ENCODE measurements at regions not wholly inside any gene's neighbourhood (a gene's known extent, or its start where the extent isn't known, plus 50 kb on each side); places are given as distances from the start of the nearest gene placed in this dataset.

DNA sequence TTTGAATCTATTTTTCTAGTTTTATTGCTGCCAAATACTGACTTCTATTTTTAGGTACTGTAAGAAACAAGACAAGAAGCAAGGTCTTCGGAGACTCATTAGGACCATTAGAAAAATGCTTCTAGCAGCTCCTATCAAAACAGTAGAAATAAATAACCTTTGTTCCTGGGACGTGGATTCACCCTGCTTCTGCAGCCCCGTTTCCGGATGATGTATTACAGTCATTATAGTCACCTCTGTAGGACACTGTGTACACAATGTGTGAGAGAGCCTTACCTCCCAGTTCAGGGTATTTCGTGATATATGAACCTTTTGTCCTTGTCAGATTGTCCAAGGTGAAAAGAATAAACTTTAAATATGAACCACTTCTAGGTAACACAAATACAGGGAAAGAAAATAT lies 484.0 kb upstream of the TECRL start:
- intact Hi-C loops (cut with micrococcal nuclease): no loop called here

DNA sequence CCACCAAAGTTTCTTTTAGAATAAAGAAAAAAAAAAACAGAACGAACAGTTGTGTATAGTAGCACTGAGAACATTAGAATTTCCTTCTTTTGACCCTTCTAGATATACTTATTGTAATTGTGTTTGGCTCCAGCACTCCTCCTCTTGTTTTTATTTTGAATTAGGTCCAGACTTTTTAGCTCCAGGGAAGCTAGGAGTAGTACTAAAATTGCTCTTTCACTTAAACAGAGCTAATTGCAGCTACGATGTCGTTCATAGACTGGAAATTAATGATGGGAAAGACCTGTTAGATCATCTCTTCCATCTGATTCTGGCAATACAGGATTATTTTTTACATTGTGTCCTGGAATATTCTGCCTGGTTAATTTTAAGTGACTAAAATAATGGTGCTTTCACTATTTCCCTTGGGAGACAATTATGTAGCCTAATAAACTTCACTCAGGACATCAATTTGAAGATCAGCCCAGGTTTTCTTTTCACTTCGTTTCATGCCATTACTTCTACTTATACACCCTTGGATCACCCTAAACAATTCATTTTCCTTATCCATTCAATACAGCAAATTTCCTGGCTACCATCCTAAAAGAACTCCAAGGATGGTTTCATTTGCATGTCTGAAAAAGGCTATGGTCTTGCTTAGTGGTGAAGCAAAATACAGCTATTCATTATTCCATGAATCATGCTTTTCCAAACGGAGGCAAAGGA lies 480.8 kb upstream of the TECRL start:
- ChIA-PET POLR2A (no interaction called here), CTCF (no interaction called here)
- Histone ChIP-seq H3K36me3 (ENCODE audit: control insufficient read depth in 2 of 3, insufficient read depth in 3 of 3, low read length in 3 of 3) (no peaks in the 10 kb centered on the region), H3K27ac (ENCODE audit: low read depth, low read length) (no peak overlapping the region), H3K4me3 (ENCODE audit: low read length) (no peak overlapping the region), H3K4me1 (ENCODE audit: control insufficient read depth in 2 of 2, insufficient read depth in 2 of 2, low read length in 2 of 2) (no peaks in the 10 kb centered on the region), H3K9me3 (ENCODE audit: control insufficient read depth in 2 of 3, low read length in 3 of 3) (no peaks in the 10 kb centered on the region), H3K27me3 (ENCODE audit: control insufficient read depth in 2 of 2, insufficient read depth in 2 of 2, low read length in 2 of 2) (no peaks in the 10 kb centered on the region)
- H3K9me3 Mint-ChIP-seq: peaks cover 0 to 11% (median 2%) of the 10 kb centered on the region in 11 donors
- no peak for ATAC-seq
- no peaks in the 10 kb centered on the region for H3K4me1 Mint-ChIP-seq
- no peak overlapping the region for H3K27ac Mint-ChIP-seq
- H3K4me3 Mint-ChIP-seq: no peak overlapping the region
- intact Hi-C loops (cut with micrococcal nuclease): no loop called here
- no peaks in the 10 kb centered on the region for H3K27me3 Mint-ChIP-seq
- no peak for DNase-seq
- no peaks in the 10 kb centered on the region for H3K36me3 Mint-ChIP-seq

More for the DNA sequence above, 484.0 kb upstream of the TECRL start:
- Histone ChIP-seq H3K27ac (ENCODE audit: low read depth, low read length) (no peak overlapping the region), H3K36me3 (ENCODE audit: control insufficient read depth in 2 of 3, insufficient read depth in 3 of 3, low read length in 3 of 3) (no peaks in the 10 kb centered on the region), H3K4me3 (ENCODE audit: low read length) (no peak overlapping the region), H3K27me3 (ENCODE audit: control insufficient read depth in 2 of 2, insufficient read depth in 2 of 2, low read length in 2 of 2) (no peaks in the 10 kb centered on the region), H3K9me3 (ENCODE audit: control insufficient read depth in 2 of 3, low read length in 3 of 3) (no peaks in the 10 kb centered on the region), H3K4me1 (ENCODE audit: control insufficient read depth in 2 of 2, insufficient read depth in 2 of 2, low read length in 2 of 2) (no peaks in the 10 kb centered on the region)
- POLR2A ChIA-PET: no interaction called here
- H3K27me3 Mint-ChIP-seq: no peaks in the 10 kb centered on the region
- H3K4me1 Mint-ChIP-seq: no peaks in the 10 kb centered on the region
- DNase-seq: no peak
- ATAC-seq: no peak
- H3K27ac Mint-ChIP-seq: no peak overlapping the region
- no peaks in the 10 kb centered on the region for H3K36me3 Mint-ChIP-seq
- H3K4me3 Mint-ChIP-seq: no peak overlapping the region
- H3K9me3 Mint-ChIP-seq: peaks cover 0 to 11% (median 3%) of the 10 kb centered on the region in 11 donors
- CTCF ChIA-PET: no interaction called here

DNA sequence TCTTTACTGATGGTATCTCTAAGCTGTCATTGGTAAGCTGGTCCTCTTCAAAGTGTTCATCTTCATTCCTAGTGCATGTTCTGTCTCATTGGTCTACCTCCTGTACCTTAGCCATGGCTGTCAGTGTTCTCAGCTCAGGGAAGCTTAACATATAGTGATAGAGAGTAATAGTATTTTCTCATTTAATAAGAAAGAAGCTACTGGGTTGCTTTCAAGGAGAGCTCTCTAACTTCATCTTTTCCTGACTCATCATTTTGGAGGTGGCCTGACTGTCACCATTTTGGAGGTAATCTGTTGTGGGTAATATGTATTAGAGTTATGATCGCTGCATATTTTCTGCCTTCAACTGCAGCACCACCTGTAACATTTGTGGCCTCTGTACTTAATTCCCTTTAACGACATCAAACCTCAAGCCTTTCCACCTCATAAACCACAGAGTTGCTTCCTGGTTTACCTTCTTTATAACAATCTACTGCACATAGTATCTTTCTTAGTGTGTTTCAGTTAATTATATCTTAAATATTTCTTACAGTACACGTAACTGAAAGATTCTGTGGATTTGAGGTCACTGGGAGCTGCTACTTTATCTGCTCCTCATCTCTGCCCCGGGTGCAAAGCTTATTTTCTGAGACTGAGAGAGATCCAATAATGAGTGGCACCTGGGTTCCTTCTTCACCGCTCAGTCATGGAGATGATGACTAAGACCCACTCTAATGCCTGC lies 474.0 kb upstream of the TECRL start:
- CTCF ChIA-PET: no interaction called here
- H3K4me1 ChIP-seq (ENCODE audit: control insufficient read depth in 2 of 2, insufficient read depth in 2 of 2, low read length in 2 of 2): no peaks in the 10 kb centered on the region
- intact Hi-C loops (cut with micrococcal nuclease): no loop called here
- DNase-seq (no peak), ATAC-seq (no peak)
- POLR2A ChIA-PET: interaction anchor here (0.8 kb wide), 1 partner anchor 47 kb away, joined by 3 read pairs; no protein-coding TSS in a partner anchor
- Mint-ChIP-seq H3K4me1 (peaks cover 0 to 17% (median 0%) of the 10 kb centered on the region in 7 donors), H3K9me3 (peaks cover 0 to 13% (median 0%) of the 10 kb centered on the region in 11 donors), H3K27ac (peak overlapping the region in 1 of 9 donors; percentile 62), H3K36me3 (no peaks in the 10 kb centered on the region), H3K27me3 (no peaks in the 10 kb centered on the region), H3K4me3 (peak overlapping the region in 2 of 10 donors; percentile 39 to 41)
- no peak overlapping the region for H3K4me3 ChIP-seq (ENCODE audit: low read length)
- H3K27me3 ChIP-seq (ENCODE audit: control insufficient read depth in 2 of 2, insufficient read depth in 2 of 2, low read length in 2 of 2): no peaks in the 10 kb centered on the region
- no peaks in the 10 kb centered on the region for H3K36me3 ChIP-seq (ENCODE audit: control insufficient read depth in 2 of 3, insufficient read depth in 3 of 3, low read length in 3 of 3)
- H3K9me3 ChIP-seq (ENCODE audit: control insufficient read depth in 2 of 3, low read length in 3 of 3): no peaks in the 10 kb centered on the region
- H3K27ac ChIP-seq (ENCODE audit: low read depth, low read length): no peak overlapping the region

DNA sequence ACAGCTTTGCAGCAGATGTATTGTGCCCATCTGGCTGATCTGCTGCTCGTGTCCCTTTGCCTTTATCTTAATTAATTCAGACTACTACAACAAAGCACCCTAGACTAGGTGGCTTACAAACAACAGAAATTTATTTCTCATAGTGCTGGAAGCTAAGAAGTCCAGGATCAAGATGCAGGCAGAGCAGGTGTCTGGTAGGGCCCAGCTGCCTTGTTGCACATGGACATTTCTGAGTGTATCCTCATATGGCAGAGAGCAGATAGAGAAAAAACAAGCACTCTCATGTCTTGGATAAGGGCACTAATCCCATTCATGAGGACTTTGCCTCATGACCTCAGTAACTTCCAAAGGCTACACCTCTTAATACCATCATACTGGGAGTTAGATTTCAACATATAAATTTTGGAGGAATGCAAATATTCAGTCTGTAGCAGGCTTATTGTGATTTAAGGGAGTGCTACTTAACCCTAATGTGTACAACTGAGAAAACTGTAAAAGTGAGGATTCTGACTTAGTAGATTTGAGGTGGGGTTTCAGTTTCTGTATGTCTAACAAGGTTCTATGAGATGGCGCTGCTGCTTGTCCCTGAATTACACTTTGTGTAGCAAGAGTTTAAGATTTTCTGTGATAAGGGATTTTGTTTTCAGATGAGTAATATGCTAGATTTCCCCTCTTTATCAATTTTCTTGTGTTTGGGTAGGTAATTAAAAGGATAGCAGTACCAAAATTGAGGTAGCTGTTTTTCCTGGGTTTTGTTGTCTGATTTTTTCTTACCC lies 473.2 kb upstream of the TECRL start:
- peak overlapping the region in 1 of 9 donors; percentile 62 for H3K27ac Mint-ChIP-seq
- peak overlapping the region in 2 of 10 donors; percentile 39 to 41 for H3K4me3 Mint-ChIP-seq

DNA sequence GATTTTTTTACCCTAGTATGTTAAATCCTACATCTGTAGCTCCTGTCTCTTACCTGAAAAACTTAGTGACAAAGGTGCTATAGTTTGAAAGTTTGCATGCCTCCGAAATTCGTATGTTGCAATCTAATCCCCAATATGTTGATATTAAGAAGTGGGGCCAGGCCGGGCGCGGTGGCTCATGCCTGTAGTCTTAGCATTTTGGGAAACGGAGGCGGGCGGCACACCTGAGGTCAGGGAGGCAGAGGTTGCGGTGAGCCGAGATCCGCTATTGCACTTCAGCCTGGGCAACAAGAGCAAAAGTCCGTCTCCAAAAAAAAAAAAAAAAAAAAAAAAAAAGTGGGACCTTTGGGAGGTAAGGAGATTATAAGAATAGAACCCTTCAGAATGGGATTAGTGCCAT lies 471.3 kb upstream of the TECRL start:
- no peak for DNase-seq
- ChIA-PET POLR2A (no interaction called here), CTCF (no interaction called here)
- Histone ChIP-seq H3K36me3 (ENCODE audit: control insufficient read depth in 2 of 3, insufficient read depth in 3 of 3, low read length in 3 of 3) (no peaks in the 10 kb centered on the region), H3K4me1 (ENCODE audit: control insufficient read depth in 2 of 2, insufficient read depth in 2 of 2, low read length in 2 of 2) (no peaks in the 10 kb centered on the region), H3K9me3 (ENCODE audit: control insufficient read depth in 2 of 3, low read length in 3 of 3) (no peaks in the 10 kb centered on the region), H3K27me3 (ENCODE audit: control insufficient read depth in 2 of 2, insufficient read depth in 2 of 2, low read length in 2 of 2) (no peaks in the 10 kb centered on the region), H3K4me3 (ENCODE audit: low read length) (no peak overlapping the region), H3K27ac (ENCODE audit: low read depth, low read length) (no peak overlapping the region)
- no peak overlapping the region for H3K4me3 Mint-ChIP-seq
- no peak overlapping the region for H3K27ac Mint-ChIP-seq
- H3K27me3 Mint-ChIP-seq: no peaks in the 10 kb centered on the region
- peaks cover 0 to 17% (median 0%) of the 10 kb centered on the region in 7 donors for H3K4me1 Mint-ChIP-seq
- ATAC-seq: no peak
- H3K36me3 Mint-ChIP-seq: no peaks in the 10 kb centered on the region
- intact Hi-C loops (cut with micrococcal nuclease): no loop called here
- H3K9me3 Mint-ChIP-seq: peaks cover 0 to 17% (median 2%) of the 10 kb centered on the region in 11 donors

More for the DNA sequence above, 473.2 kb upstream of the TECRL start:
- no peaks in the 10 kb centered on the region for H3K27me3 ChIP-seq (ENCODE audit: control insufficient read depth in 2 of 2, insufficient read depth in 2 of 2, low read length in 2 of 2)
- H3K27ac ChIP-seq (ENCODE audit: low read depth, low read length): no peak overlapping the region
- H3K9me3 Mint-ChIP-seq: peaks cover 0 to 10% (median 0%) of the 10 kb centered on the region in 11 donors
- H3K36me3 ChIP-seq (ENCODE audit: control insufficient read depth in 2 of 3, insufficient read depth in 3 of 3, low read length in 3 of 3): no peaks in the 10 kb centered on the region
- no peak for DNase-seq
- H3K4me3 ChIP-seq (ENCODE audit: low read length): no peak overlapping the region
- H3K36me3 Mint-ChIP-seq: no peaks in the 10 kb centered on the region
- ChIA-PET POLR2A (no interaction called here), CTCF (no interaction called here)
- H3K27me3 Mint-ChIP-seq: no peaks in the 10 kb centered on the region
- H3K4me1 Mint-ChIP-seq: peaks cover 0 to 17% (median 0%) of the 10 kb centered on the region in 7 donors
- no peaks in the 10 kb centered on the region for H3K9me3 ChIP-seq (ENCODE audit: control insufficient read depth in 2 of 3, low read length in 3 of 3)
- intact Hi-C loops (cut with micrococcal nuclease): no loop called here
- ATAC-seq: no peak
- no peaks in the 10 kb centered on the region for H3K4me1 ChIP-seq (ENCODE audit: control insufficient read depth in 2 of 2, insufficient read depth in 2 of 2, low read length in 2 of 2)

DNA sequence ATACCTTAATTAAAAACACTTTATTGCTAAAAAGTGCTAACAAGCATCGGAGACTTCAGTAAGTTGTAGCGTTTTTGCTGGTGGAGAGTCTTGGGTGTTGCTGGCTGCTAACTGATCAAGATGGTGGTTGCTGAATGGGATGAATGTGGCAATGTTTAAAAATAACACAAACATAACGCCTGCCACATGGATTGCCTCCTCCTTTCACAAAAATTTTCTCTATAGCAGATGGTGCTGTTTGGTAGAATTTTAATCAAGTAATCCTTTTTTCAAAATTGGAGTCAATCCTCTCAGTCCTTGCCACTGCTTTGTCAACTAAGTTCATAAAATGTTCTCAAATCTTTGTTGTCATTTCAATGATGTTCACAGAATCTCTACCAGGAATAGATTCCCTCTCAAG lies 466.8 kb upstream of the TECRL start:
- CTCF ChIA-PET: no interaction called here
- DNase-seq: no peak
- no peaks in the 10 kb centered on the region for H3K36me3 Mint-ChIP-seq

More for the DNA sequence above, 466.8 kb upstream of the TECRL start:
- intact Hi-C loops (cut with micrococcal nuclease): no loop called here
- Histone ChIP-seq H3K4me3 (ENCODE audit: low read length) (no peak overlapping the region), H3K4me1 (ENCODE audit: control insufficient read depth in 2 of 2, insufficient read depth in 2 of 2, low read length in 2 of 2) (no peaks in the 10 kb centered on the region), H3K9me3 (ENCODE audit: control insufficient read depth in 2 of 3, low read length in 3 of 3) (no peaks in the 10 kb centered on the region), H3K36me3 (ENCODE audit: control insufficient read depth in 2 of 3, insufficient read depth in 3 of 3, low read length in 3 of 3) (no peaks in the 10 kb centered on the region), H3K27me3 (ENCODE audit: control insufficient read depth in 2 of 2, insufficient read depth in 2 of 2, low read length in 2 of 2) (no peaks in the 10 kb centered on the region), H3K27ac (ENCODE audit: low read depth, low read length) (no peak overlapping the region)
- ATAC-seq: no peak
- H3K9me3 Mint-ChIP-seq: peaks cover 0 to 22% (median 4%) of the 10 kb centered on the region in 11 donors
- H3K4me3 Mint-ChIP-seq: no peak overlapping the region
- POLR2A ChIA-PET: no interaction called here
- H3K27me3 Mint-ChIP-seq: no peaks in the 10 kb centered on the region
- no peak overlapping the region for H3K27ac Mint-ChIP-seq
- no peaks in the 10 kb centered on the region for H3K4me1 Mint-ChIP-seq
